IMR-90 (cell line): ENCODE measurements at regions not wholly inside any gene's neighbourhood (a gene's known extent, or its start where the extent isn't known, plus 50 kb on each side); places are given as distances from the start of the nearest gene placed in this dataset.

Source experiments
- FOS ChIP-seq: fragments of 150-350 bp; IDR thresholded peaks from 2 replicates; pipeline ENCODE4 v1.6.1; 2016; ENCODE audit warnings: low read depth, low read length
- POLR2A ChIP-seq: IDR thresholded peaks from 2 replicates; pipeline ENCODE4 v1.6.1; 2012; ENCODE audit warnings: mild to moderate bottlenecking, low read depth, low read length
- TF ChIP-seq, protein P1 (sequence below): conservative IDR thresholded peaks from 2 replicates; pipeline ENCODE4 v1.5.1; 2012; ENCODE audit warnings: mild to moderate bottlenecking, low read depth, low read length, improper control_type of control experiment

DNA sequence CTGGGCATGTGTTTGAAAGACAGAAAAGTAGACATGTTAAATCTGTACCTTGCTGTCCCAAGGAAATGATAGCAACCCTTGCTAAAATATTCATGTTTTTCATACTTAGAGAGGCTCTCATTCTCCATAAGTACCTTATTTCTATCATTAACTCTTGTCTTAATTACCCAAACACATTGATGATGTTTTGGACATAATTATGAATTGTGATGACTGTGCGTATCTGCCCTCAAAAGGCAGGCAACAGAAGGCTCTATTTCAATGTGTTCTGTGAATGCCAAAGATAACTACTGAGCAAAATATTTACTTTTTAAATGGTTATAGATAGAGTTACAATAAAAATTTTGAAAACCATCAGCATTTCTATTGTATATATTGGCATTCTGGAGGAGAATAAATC is 1263.8 kb downstream of the ZPLD1 start:
- TF ChIP-seq, protein P1, sequence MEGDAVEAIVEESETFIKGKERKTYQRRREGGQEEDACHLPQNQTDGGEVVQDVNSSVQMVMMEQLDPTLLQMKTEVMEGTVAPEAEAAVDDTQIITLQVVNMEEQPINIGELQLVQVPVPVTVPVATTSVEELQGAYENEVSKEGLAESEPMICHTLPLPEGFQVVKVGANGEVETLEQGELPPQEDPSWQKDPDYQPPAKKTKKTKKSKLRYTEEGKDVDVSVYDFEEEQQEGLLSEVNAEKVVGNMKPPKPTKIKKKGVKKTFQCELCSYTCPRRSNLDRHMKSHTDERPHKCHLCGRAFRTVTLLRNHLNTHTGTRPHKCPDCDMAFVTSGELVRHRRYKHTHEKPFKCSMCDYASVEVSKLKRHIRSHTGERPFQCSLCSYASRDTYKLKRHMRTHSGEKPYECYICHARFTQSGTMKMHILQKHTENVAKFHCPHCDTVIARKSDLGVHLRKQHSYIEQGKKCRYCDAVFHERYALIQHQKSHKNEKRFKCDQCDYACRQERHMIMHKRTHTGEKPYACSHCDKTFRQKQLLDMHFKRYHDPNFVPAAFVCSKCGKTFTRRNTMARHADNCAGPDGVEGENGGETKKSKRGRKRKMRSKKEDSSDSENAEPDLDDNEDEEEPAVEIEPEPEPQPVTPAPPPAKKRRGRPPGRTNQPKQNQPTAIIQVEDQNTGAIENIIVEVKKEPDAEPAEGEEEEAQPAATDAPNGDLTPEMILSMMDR, result no peak
- TF ChIP-seq POLR2A, result no peak
- no peak for TF ChIP-seq FOS
